OCI-M2 (cell line): ENCODE measurements at regions not wholly inside any gene's neighbourhood (a gene's known extent, or its start where the extent isn't known, plus 50 kb on each side); places are given as distances from the start of the nearest gene placed in this dataset.

Experiments
- DNase-seq: peaks from one replicate; lab custom pipeline; 2025; ENCODE audit not compliant: unreplicated experiment; lab: John Stamatoyannopoulos, UW

GRCh38 chr7:136551618-136552017 is 316.8 kb upstream of the CHRM2 start:
- DNase-seq: no peak

GRCh38 chr7:136549756-136550155 is 318.7 kb upstream of the CHRM2 start:
- no peak for DNase-seq

GRCh38 chr7:136533732-136534131 is 334.7 kb upstream of the CHRM2 start:
- no peak for DNase-seq

GRCh38 chr7:136530831-136531230 is 337.6 kb upstream of the CHRM2 start:
- DNase-seq: no peak

- no peak for DNase-seq
These were observed 340.1 kb upstream of the CHRM2 start for GRCh38 chr7:136528329-136528728.

GRCh38 chr7:136527554-136527953 is 340.9 kb upstream of the CHRM2 start:
- no peak for DNase-seq

- DNase-seq: no peak
These were observed 341.9 kb upstream of the CHRM2 start for GRCh38 chr7:136526408-136527105.

GRCh38 chr7:136523571-136523970 is 344.9 kb upstream of the CHRM2 start:
- no peak for DNase-seq

GRCh38 chr7:136517971-136518370 is 350.5 kb upstream of the CHRM2 start:
- no peak for DNase-seq

GRCh38 chr7:136514776-136515175 is 353.7 kb upstream of the CHRM2 start:
- no peak for DNase-seq

- no peak for DNase-seq
These were observed 354.7 kb upstream of the CHRM2 start for GRCh38 chr7:136513744-136514143.

- DNase-seq: no peak
These were observed 359.0 kb upstream of the CHRM2 start for GRCh38 chr7:136509466-136509865.

- DNase-seq: no peak
These were observed 366.3 kb upstream of the CHRM2 start for GRCh38 chr7:136502162-136502561.

- no peak for DNase-seq
These were observed 367.3 kb upstream of the CHRM2 start for GRCh38 chr7:136501151-136501550.

- no peak for DNase-seq
These were observed 371.9 kb upstream of the CHRM2 start for GRCh38 chr7:136496551-136496950.

- DNase-seq: no peak
These were observed 373.4 kb upstream of the CHRM2 start for GRCh38 chr7:136495081-136495480.

- DNase-seq: no peak
These were observed 376.1 kb upstream of the CHRM2 start for GRCh38 chr7:136492366-136492765.

- no peak for DNase-seq
These were observed 378.6 kb upstream of the CHRM2 start for GRCh38 chr7:136489808-136490207.

GRCh38 chr7:136480901-136481300 is 387.6 kb upstream of the CHRM2 start:
- no peak for DNase-seq

GRCh38 chr7:136479922-136480321 is 388.5 kb upstream of the CHRM2 start:
- no peak for DNase-seq

- DNase-seq: no peak
These were observed 398.3 kb upstream of the CHRM2 start for GRCh38 chr7:136470179-136470578.

- DNase-seq: no peak
These were observed 415.5 kb upstream of the CHRM2 start for GRCh38 chr7:136452949-136453348.

- DNase-seq: no peak
These were observed 421.7 kb upstream of the CHRM2 start for GRCh38 chr7:136446751-136447150.
